ENCODE measurements at regions not wholly inside any gene's neighbourhood (a gene's known extent, or its start where the extent isn't known, plus 50 kb on each side); places are given as distances from the start of the nearest gene placed in this dataset.

DNA sequence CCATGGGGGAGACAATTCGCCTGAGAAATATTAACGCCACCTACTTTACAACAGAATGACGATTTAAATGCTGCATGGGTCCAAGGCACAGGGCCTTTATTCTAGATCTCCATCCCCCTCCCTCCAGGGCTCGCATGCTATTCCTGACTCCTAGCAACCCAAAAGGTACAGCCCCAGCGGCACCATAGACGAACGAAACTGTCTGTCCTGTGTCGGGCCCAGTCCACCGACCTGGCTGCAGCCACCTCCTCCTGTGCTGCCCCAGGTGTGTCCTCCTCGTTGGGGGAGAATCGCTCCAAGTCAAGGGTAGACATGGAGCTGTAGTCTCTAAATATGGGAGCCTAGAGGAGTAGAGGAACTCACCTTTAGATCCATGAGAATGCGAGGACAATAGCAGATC, 196.5 kb downstream of the TOMM20 start:
- no peak for DNase-seq (ENCODE audit: low read depth)
- TF ChIP-seq, protein P1, sequence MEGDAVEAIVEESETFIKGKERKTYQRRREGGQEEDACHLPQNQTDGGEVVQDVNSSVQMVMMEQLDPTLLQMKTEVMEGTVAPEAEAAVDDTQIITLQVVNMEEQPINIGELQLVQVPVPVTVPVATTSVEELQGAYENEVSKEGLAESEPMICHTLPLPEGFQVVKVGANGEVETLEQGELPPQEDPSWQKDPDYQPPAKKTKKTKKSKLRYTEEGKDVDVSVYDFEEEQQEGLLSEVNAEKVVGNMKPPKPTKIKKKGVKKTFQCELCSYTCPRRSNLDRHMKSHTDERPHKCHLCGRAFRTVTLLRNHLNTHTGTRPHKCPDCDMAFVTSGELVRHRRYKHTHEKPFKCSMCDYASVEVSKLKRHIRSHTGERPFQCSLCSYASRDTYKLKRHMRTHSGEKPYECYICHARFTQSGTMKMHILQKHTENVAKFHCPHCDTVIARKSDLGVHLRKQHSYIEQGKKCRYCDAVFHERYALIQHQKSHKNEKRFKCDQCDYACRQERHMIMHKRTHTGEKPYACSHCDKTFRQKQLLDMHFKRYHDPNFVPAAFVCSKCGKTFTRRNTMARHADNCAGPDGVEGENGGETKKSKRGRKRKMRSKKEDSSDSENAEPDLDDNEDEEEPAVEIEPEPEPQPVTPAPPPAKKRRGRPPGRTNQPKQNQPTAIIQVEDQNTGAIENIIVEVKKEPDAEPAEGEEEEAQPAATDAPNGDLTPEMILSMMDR (IDR thresholded peaks at IDR 0.05; ENCODE audit: low read depth, low read length, missing control alignments): no peak
- in situ Hi-C loops (cut with HindIII; ENCODE audit: low sequenced_read_pairs): no loop called here
- H3K4me3 ChIP-seq (ENCODE audit: low read depth, low read length): no peak overlapping the region

DNA sequence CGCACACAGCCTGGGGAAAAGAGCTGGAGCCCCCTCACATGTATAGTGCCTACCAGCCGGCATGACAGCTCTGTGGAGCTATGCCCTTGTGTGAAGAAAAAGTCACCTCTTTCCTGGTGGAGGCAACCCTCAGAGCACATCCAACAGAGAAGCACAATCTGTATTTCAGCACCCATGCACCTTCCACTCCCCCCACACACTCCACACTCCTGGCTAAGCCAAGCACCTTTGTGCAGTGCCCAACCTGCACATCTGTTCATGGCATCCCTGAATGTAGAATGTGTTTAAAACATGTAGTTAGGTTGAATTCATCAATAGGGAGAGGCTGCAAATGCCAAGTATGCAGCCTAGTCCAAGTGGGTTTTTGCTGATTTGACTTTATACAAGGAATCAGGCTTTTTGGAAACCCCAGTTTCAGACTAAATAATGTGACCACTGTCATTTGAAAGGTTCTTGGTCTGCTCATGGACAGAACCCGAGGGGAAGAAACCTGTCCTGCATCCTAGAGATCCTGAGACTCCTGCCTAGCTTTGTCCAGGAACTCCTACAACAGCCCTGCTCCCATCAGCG, 197.1 kb downstream of the TOMM20 start:
- H3K4me3 ChIP-seq (ENCODE audit: low read depth, low read length): no peak overlapping the region
- DNase-seq (ENCODE audit: low read depth): no peak
- TF ChIP-seq, protein P1 (IDR thresholded peaks at IDR 0.05; ENCODE audit: low read depth, low read length, missing control alignments): no peak

DNA sequence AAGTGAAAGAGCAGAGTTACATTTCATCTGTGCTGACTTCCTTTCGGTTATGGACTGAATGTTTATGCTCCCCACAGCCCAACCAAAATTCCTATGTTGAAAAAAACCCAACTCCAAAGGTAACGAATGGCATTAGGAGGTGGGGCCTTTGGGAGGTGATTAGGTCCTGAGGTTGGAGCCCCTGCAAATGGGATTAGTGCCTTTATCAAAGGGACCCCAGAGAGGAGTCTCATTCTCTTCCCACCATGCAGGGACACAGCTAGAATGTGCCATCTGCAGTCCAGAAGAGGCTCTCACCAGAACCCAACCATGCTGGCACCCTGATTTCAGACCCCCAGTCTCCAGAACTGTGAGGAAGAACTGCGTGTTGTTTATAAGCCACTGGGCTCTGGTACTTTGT, 199.3 kb downstream of the TOMM20 start:
- DNase-seq (ENCODE audit: low read depth): no peak
- in situ Hi-C loops (cut with HindIII; ENCODE audit: low sequenced_read_pairs): no loop called here
- no peak overlapping the region for H3K4me3 ChIP-seq (ENCODE audit: low read depth, low read length)
- TF ChIP-seq, protein P1 (IDR thresholded peaks at IDR 0.05; ENCODE audit: low read depth, low read length, missing control alignments): no peak

More for the DNA sequence above, 197.1 kb downstream of the TOMM20 start:
- in situ Hi-C loops (cut with HindIII; ENCODE audit: low sequenced_read_pairs): no loop called here

DNA sequence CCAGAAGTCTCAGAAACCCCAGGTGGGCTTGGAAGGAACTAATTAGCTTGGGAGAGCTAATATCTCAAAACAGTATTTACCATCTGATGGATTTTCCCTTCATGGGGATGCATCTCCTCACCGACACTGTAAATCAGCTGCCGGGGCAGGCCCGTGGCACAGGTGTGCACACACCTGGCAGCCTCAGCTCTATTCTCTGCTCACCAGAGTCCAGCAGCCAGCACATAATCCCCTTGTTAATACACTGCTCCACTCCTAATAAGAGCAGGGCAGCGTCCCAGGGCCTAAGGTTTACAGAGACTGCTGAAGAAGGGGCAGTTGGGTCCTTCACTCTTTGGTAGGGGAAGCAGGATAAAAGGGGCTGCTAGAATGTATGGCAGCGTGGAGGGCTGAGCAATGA, 200.0 kb downstream of the TOMM20 start:
- DNase-seq (ENCODE audit: low read depth): no peak
- TF ChIP-seq, protein P1 (IDR thresholded peaks at IDR 0.05; ENCODE audit: low read depth, low read length, missing control alignments): no peak
- in situ Hi-C loops (cut with HindIII; ENCODE audit: low sequenced_read_pairs): no loop called here
- no peak overlapping the region for H3K4me3 ChIP-seq (ENCODE audit: low read depth, low read length)

DNA sequence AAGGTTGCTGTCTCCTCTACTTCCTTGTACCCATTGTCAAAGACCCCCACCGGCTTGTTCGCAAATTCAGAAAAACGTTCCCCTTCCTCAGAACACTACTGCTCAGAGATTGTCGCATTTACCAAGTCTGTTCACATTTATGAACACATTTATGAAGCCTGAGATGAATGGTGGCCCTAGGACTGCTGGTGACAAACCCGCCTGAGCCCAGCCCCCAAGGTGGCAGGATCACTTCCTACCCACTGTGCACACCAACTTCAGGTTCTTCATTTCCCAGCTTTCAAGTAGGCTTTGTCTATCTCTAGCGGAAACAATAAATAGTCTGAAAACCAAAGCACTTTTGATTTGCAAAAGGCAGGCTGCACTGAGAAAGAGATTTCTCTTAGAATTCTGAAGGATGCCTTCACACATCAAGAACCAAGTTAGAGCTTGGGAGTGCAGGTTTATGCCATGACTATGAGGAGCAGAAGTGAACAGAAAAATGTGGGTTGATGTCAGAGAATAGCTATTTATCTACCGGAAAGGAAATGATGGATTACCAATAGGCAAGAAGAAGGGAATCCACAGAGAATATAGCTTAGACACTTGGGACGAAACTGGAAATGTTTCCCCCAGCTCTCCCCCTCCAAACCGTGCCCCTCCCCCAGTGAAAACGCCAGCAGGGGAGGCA, 200.5 kb downstream of the TOMM20 start:
- TF ChIP-seq, protein P1 (IDR thresholded peaks at IDR 0.05; ENCODE audit: low read depth, low read length, missing control alignments): no peak
- in situ Hi-C loops (cut with HindIII; ENCODE audit: low sequenced_read_pairs): no loop called here
- no peak for DNase-seq (ENCODE audit: low read depth)
- H3K4me3 ChIP-seq (ENCODE audit: low read depth, low read length): no peak overlapping the region

DNA sequence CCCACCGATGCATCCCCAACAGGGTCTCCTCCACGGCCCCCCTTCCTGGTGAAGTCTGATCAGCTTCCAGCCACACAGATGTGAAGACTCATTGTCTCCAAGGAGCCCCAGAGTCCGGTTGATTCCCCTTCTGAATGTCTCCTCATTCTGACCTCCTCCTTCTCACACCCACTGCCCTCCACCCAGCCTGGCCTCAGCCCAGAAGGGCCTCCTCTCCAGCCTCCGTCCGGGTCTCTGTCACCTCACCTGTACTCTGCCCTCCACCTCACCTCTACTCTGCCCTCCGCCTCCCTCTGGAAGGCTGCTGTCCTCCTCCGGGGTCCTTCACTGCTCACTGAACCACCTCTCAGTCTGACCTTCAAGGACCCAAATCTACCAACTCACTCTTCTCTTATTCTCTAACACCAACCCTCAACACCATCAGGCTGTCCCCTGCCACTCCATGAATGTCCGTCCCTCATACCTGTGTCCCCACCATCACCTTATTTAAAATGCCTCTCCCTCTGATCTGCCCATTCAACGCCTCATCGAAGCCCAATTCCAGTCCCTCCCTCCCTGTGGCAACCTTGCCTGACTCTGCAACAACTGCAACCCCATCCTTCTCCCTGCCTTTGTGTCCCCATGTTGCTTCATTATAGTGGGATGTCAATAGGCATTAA, 201.2 kb downstream of the TOMM20 start:
- in situ Hi-C loops (cut with HindIII; ENCODE audit: low sequenced_read_pairs): no loop called here
- DNase-seq (ENCODE audit: low read depth): no peak
- TF ChIP-seq, protein P1 (IDR thresholded peaks at IDR 0.05; ENCODE audit: low read depth, low read length, missing control alignments): no peak
- no peak overlapping the region for H3K4me3 ChIP-seq (ENCODE audit: low read depth, low read length)

All from astrocyte of the cerebellum (primary cell).